ENCODE measurements at regions not wholly inside any gene's neighbourhood (a gene's known extent, or its start where the extent isn't known, plus 50 kb on each side); places are given as distances from the start of the nearest gene placed in this dataset.
"Not testable (repeated sequence)": the region's sequence is repeated elsewhere in the genome, so short reads cannot be mapped to it uniquely, and the experiment has no call there.

- Histone ChIP-seq H3K27me3 (no peaks in the 10 kb centered on the region), H3K27ac (no peak overlapping the region), H3K4me1 (no peaks in the 10 kb centered on the region), H3K36me3 (no peaks in the 10 kb centered on the region), H3K4me3 (no peak overlapping the region), H3K9me3 (no peaks in the 10 kb centered on the region)
- no peak for TF ChIP-seq CTCF (IDR thresholded peaks at IDR 0.05)
- DNase-seq (ENCODE audit: low spot score): no peak
These were observed 596.2 kb upstream of the ADGRB3 start for GRCh38 chr6:68038815-68039408.

- no peaks in the 10 kb centered on the region for H3K9me3 ChIP-seq
- H3K4me1 ChIP-seq: no peaks in the 10 kb centered on the region
- H3K36me3 ChIP-seq: no peaks in the 10 kb centered on the region
- DNase-seq (ENCODE audit: low spot score): no peak
- no peak overlapping the region for H3K27ac ChIP-seq
- no peak overlapping the region for H3K4me3 ChIP-seq
- H3K27me3 ChIP-seq: no peaks in the 10 kb centered on the region
- no peak for TF ChIP-seq CTCF (IDR thresholded peaks at IDR 0.05)
These were observed 602.9 kb upstream of the ADGRB3 start for GRCh38 chr6:68032217-68032616.

GRCh38 chr6:68031054-68031453 is 604.0 kb upstream of the ADGRB3 start:
- DNase-seq (ENCODE audit: low spot score): no peak
- Histone ChIP-seq H3K36me3 (no peaks in the 10 kb centered on the region), H3K27me3 (no peaks in the 10 kb centered on the region), H3K9me3 (no peaks in the 10 kb centered on the region), H3K4me1 (no peaks in the 10 kb centered on the region), H3K27ac (no peak overlapping the region), H3K4me3 (no peak overlapping the region)
- TF ChIP-seq CTCF (IDR thresholded peaks at IDR 0.05): no peak

- Histone ChIP-seq H3K9me3 (no peaks in the 10 kb centered on the region), H3K36me3 (no peaks in the 10 kb centered on the region), H3K4me1 (no peaks in the 10 kb centered on the region), H3K27ac (no peak overlapping the region), H3K27me3 (no peaks in the 10 kb centered on the region), H3K4me3 (no peak overlapping the region)
- no peak for TF ChIP-seq CTCF (IDR thresholded peaks at IDR 0.05)
- no peak for DNase-seq (ENCODE audit: low spot score)
These were observed 608.6 kb upstream of the ADGRB3 start for GRCh38 chr6:68026483-68026882.

- H3K27me3 ChIP-seq: no peaks in the 10 kb centered on the region
- no peaks in the 10 kb centered on the region for H3K4me1 ChIP-seq
- H3K27ac ChIP-seq: no peak overlapping the region
- no peak for TF ChIP-seq CTCF (IDR thresholded peaks at IDR 0.05)
- H3K9me3 ChIP-seq: no peaks in the 10 kb centered on the region
- H3K4me3 ChIP-seq: no peak overlapping the region
- H3K36me3 ChIP-seq: no peaks in the 10 kb centered on the region
- DNase-seq (ENCODE audit: low spot score): no peak
These were observed 609.3 kb upstream of the ADGRB3 start for GRCh38 chr6:68025764-68026163.

- H3K27ac ChIP-seq: no peak overlapping the region
- no peak for DNase-seq (ENCODE audit: low spot score)
- H3K27me3 ChIP-seq: no peaks in the 10 kb centered on the region
- no peak overlapping the region for H3K4me3 ChIP-seq
- no peaks in the 10 kb centered on the region for H3K4me1 ChIP-seq
- no peaks in the 10 kb centered on the region for H3K9me3 ChIP-seq
- TF ChIP-seq CTCF (IDR thresholded peaks at IDR 0.05): no peak
- no peaks in the 10 kb centered on the region for H3K36me3 ChIP-seq
These were observed 610.4 kb upstream of the ADGRB3 start for GRCh38 chr6:68024570-68025269.

- H3K4me1 ChIP-seq; H3K9me3 ChIP-seq; H3K4me3 ChIP-seq; H3K27me3 ChIP-seq; H3K27ac ChIP-seq; DNase-seq (ENCODE audit: low spot score); H3K36me3 ChIP-seq: not testable (repeated sequence)
These were observed 612.1 kb upstream of the ADGRB3 start for GRCh38 chr6:68022968-68023367.

All from right atrium auricular region (tissue), 2 donors.